Fibroblast of skin of left quadriceps (primary cell): ENCODE measurements at regions not wholly inside any gene's neighbourhood (a gene's known extent, or its start where the extent isn't known, plus 50 kb on each side); places are given as distances from the start of the nearest gene placed in this dataset.
A peak's percentile ranks its signal among the peaks of the same experiment; 100 is the strongest.
"Not testable (repeated sequence)": the region's sequence is repeated elsewhere in the genome, so short reads cannot be mapped to it uniquely, and the experiment has no call there.

Experiments
- DNase-seq, 2 experiments: peaks; one replicate each; pipeline ENCODE4 v3.0.0-alpha.2; 2013; ENCODE audit warnings: low read depth in 2 of 2

- DNase-seq, result no peak
Measured at GRCh38 chr2:159880729-159881128, 82.7 kb upstream of the CD302 start.

DNA sequence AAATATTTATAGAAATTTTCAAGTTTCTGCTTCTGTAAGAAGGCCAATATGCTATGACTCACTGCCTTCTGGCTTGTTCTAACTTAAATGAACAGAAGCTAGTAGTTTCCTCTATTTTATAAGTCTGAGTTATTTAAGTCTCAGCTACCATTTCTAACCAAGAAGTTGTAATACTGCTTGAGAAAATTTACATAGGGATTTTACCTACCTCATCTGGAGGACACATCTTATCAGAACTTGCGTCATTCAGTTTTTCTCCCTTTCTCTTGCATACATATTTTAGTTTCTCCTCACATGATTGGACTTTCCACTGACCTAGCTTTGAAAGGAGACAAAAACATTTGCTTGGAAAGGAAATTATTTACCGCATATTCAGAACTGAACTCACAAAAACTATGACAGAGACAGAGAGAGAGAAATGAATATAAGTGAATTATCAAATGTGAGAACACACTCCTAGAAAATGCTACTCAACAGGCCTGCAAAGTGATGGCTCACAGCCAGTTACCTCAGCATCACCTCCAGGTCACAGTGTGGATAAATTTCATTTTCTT is 81.1 kb upstream of the CD302 start:
- DNase-seq, result peak; percentile 8 to 14

DNA sequence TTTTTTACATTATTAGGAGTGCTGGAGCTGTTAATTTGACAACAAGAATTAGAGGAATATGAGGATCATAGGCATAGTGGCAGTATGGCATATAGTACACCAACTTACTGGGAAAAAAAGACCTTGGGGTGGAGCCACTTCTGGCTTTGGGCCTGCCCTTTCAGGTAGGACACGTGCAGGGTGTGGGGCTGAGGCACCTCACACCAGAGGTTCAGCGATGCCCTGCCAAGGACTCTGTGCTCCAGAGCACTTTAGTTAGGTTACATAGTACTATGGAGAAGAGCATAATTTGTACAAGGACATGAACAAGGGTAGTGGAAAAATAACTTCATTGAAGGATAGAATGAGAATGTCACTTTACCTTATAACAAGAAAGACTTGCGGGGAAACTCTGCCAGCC is 77.1 kb upstream of the CD302 start:
- no peak for DNase-seq

DNA sequence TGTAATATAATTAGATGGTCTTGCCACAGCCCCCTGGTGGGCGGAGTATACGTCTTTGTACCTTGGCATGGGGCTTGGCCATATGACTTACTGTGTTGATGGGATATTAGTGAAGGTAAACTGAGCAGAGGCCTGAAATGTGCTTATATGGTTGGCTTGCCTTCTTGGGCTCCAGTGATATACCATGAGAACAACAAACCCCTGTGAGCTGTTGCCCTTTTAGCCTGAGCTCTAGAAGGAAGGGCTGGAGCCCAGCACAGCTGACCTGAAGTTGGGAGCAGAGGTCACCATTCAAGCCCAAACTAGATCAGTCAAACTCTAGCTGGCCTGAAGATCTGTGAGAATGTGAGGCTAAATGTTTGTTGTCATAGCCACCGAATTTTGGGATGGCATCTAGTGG is 75.2 kb upstream of the CD302 start:
- DNase-seq, result no peak

DNA sequence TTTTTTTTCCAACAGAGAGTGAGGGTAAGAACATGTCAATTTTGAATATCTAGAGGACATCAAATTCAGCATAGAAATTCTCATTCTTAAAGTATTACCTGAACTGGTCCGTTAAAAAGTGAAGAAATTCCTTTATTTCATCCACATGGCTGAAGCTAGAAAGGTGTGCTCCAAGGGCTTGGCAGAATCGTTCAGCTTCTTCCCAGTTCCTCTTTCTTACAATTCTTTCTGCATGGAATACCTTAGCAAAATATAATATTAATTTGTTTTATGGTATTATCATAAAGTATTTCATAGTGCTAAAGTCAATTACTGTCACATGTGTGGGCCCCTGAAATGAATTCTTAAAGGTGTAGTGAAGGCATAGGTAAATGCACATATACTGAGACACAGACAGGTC is 74.3 kb upstream of the CD302 start:
- no peak for DNase-seq

GRCh38 chr2:159868598-159869159 is 70.7 kb upstream of the CD302 start:
- not testable (repeated sequence) for DNase-seq

DNA sequence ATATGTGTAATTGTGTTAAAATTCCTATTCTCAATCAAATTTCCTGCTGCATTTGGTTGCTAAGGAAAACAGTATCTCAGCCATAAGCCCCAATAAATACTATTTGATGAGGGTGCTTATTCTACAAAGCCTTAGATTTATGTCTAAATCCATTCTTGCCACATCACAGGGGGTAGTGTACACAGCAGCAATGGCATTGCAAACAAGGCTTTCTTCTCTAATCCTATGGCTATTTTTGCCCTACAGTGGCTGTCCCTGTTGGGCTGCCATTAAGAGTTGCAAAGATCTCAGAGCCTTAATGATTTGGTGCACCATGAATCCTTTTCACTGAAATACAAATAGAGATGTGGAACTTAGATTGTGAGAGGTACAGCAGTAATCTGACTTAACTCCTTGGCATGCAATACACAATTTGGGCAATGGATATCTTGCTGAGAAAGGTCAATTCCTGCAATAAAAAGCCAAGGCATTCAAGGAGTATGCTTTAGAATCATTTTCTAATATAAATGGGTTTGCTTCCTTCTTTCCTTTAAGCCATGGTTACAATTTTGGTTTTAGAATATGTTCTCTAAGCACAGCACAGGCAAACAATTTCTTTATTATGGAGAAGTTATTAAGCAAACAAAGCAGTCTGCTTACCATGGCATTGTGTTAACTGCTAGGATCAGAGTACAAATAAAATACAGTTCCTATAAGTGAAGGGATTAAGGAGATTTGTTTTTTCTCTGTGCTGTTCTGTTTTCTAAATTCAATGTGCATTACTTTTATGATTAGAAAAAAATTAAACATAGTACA is 69.8 kb upstream of the CD302 start:
- DNase-seq, result no peak

DNA sequence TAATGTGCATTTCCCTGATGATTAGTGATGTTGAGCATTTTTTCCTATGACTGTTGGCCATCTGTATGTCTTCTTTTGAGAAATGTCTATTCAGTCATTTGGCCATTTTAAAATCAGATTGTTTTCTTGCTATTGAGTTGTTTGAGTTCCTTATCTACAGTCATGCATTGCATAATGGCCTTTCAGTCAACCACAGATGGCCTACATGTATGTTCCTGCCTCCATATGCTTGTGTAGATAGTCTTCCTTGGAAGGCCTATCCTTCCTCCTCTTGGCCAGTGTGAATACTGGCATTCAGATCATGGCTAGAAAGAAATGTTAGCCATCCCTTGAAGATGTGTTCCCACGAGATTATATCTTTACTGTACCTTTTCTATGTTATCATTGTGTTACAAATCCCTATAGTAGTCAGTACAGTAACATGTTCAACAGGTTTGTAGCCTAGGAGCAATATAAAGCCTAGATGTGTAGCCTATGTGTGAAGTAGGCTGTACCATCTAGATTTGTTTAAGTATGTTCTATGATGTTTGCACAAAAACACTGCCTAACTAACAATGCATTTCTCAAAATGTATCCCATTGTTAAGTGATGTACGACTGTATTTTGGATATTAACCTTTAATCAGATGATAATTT is 65.6 kb upstream of the CD302 start:
- DNase-seq, result no peak

- DNase-seq, result no peak
Measured at GRCh38 chr2:159860581-159861310, 62.7 kb upstream of the CD302 start.

- DNase-seq, result no peak
Measured at GRCh38 chr2:159859583-159859982, 61.6 kb upstream of the CD302 start.

- DNase-seq, result no peak
Measured at GRCh38 chr2:159856760-159857159, 58.8 kb upstream of the CD302 start.

DNA sequence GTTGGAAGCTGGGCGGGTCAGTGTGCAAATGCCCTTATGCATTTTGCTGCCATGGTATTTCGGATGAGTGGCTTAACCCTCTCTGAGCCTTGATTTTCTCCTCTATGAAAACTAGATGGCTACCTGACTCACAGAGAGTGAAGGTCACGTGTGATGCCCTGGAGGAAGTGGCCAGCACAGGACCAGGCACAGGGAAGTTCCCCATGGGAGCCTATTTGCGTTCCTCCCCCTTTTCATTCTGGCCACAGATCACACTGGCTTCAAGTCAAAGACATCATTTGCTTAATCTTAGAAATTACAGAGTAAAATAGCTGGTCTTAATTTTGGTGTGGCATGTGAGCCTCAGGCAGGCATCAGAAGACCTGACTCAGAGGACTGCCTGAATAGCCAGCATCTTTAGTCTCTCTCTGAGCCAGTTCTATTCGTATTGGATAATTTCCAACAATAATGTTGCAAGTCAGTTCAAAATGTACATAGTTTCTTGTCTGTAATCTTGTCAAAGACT is 57.6 kb upstream of the CD302 start:
- no peak for DNase-seq

DNA sequence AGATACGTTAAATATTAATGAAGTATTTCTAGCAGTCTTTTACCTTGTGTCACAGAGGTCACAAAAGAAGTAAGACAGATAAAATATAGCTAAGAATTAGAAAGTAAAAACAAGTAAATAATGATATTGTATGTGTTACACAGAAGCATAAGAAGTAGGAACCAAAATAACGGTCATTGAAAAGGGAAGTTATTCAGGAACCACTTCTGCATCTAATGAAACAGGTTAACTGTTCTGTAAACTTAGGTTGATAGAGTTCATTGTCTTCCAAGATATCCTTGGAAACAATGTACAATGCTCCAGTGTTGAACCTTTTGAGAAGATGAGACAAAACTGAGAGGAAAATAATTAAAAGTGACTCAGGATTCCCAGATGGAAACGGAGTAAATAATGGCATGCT is 57.1 kb upstream of the CD302 start:
- no peak for DNase-seq

GRCh38 chr2:159854481-159854880 is 56.5 kb upstream of the CD302 start:
- no peak for DNase-seq

- DNase-seq, result no peak
Measured at GRCh38 chr2:159853101-159853500, 55.1 kb upstream of the CD302 start.

DNA sequence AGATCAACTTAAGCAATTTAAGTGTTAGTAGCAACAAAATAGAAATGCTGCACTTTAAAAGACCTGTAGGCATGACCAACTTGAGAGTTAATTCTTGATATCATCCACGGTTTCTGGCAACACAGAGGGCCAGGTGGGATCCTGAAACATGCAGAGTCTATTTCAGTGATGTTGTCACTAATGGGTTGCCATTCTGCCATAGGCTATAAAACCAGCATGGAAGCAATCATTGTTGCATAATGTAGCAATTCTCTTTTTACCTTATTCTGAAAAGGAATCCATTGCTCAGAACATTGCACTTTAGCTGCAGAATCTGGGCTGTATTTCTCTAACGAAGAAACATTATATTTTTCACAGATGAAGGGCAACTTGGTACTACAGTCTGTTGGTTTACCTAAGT is 53.9 kb upstream of the CD302 start:
- DNase-seq, result no peak

- no peak for DNase-seq
Measured at GRCh38 chr2:159850789-159851188, 52.8 kb upstream of the CD302 start.

DNA sequence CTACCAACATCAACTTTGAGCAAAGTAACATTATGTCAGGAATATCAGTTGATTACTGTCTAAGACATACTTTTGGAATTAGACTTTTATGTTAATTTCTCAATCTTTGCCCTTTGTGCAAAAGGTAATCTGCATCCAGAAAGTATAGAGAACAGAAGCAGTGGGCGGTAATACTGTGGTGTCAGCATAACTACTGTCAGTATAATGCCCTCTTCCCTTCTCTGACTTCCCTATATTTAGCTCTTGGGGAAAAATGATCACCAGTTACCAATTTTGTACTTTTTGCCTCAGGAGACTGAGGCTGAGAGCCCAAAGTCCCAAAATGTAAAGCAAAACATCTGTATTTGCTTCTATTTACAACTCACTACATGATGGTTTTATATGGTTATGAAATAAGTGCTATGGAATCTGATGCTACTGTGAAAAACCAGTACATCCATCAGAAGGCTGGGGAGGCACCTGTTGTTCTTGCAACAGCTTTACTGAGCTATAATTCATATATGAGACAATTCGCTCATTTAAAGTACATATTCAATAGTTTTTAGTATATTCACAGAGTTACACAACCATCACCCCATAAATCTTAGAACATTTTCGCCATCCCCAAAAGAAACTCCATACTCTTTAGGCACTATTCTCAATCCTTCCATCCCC is 51.3 kb upstream of the CD302 start:
- DNase-seq, result no peak
